ENCODE measurements at regions not wholly inside any gene's neighbourhood (a gene's known extent, or its start where the extent isn't known, plus 50 kb on each side); places are given as distances from the start of the nearest gene placed in this dataset.
"Not testable (repeated sequence)": the region's sequence is repeated elsewhere in the genome, so short reads cannot be mapped to it uniquely, and the experiment has no call there.

- H3K9me3 ChIP-seq; H3K36me3 ChIP-seq (ENCODE audit: control insufficient read depth in 2 of 2, extremely low read depth in 1 of 2, insufficient read depth in 1 of 2, low read length in 1 of 2); ATAC-seq (replicated peaks in 1 of 4); H3K4me1 Mint-ChIP-seq; H3K4me1 ChIP-seq (ENCODE audit: control insufficient read depth in 1 of 2, extremely low read depth in 1 of 2, insufficient read depth in 2 of 2, low read length in 2 of 2); H3K4me3 ChIP-seq (ENCODE audit: control insufficient read depth in 1 of 2, extremely low read depth in 1 of 2, low read length in 1 of 2); H3K4me3 Mint-ChIP-seq; DNase-seq; H3K27me3 Mint-ChIP-seq; H3K27ac ChIP-seq (ENCODE audit: low read length); H3K27ac Mint-ChIP-seq; POLR2A ChIA-PET; H3K27me3 ChIP-seq (replicated peaks in 1 of 2; ENCODE audit: control insufficient read depth in 2 of 2, extremely low read depth in 1 of 2, insufficient read depth in 2 of 2, low read length in 1 of 2); H3K36me3 Mint-ChIP-seq; CTCF ChIA-PET: not testable (repeated sequence)
- 25% methylated on average over 2 of the region's 3 CpGs for WGBS (ENCODE audit: insufficient coverage)
- H3K9me3 Mint-ChIP-seq = peaks cover 0 to 11% (median 5%) of the 10 kb centered on the region in 3 donors
These were observed 504.1 kb upstream of the SYNCRIP start for GRCh38 chr6:86146751-86147150.

- H3K4me1 ChIP-seq (ENCODE audit: control insufficient read depth in 1 of 2, extremely low read depth in 1 of 2, insufficient read depth in 2 of 2, low read length in 2 of 2) = no peaks in the 10 kb centered on the region
- H3K27ac ChIP-seq (ENCODE audit: low read length) = no peak overlapping the region
- no peaks in the 10 kb centered on the region for H3K27me3 Mint-ChIP-seq
- no peaks in the 10 kb centered on the region for H3K4me1 Mint-ChIP-seq
- H3K9me3 Mint-ChIP-seq = peaks cover 0 to 11% (median 6%) of the 10 kb centered on the region in 3 donors
- POLR2A ChIA-PET = no interaction called here
- no peaks in the 10 kb centered on the region for H3K36me3 ChIP-seq (ENCODE audit: control insufficient read depth in 2 of 2, extremely low read depth in 1 of 2, insufficient read depth in 1 of 2, low read length in 1 of 2)
- H3K27ac Mint-ChIP-seq = no peak overlapping the region
- WGBS (ENCODE audit: insufficient coverage) = 30% methylated on average over 1 of the region's 2 CpGs
- no peaks in the 10 kb centered on the region for H3K9me3 ChIP-seq
- no peak for DNase-seq
- ATAC-seq (replicated peaks in 1 of 4) = no peak
- CTCF ChIA-PET = no interaction called here
- H3K4me3 Mint-ChIP-seq = no peak overlapping the region
- H3K4me3 ChIP-seq (ENCODE audit: control insufficient read depth in 1 of 2, extremely low read depth in 1 of 2, low read length in 1 of 2) = no peak overlapping the region
- H3K27me3 ChIP-seq (replicated peaks in 1 of 2; ENCODE audit: control insufficient read depth in 2 of 2, extremely low read depth in 1 of 2, insufficient read depth in 2 of 2, low read length in 1 of 2) = no peaks in the 10 kb centered on the region
- no peaks in the 10 kb centered on the region for H3K36me3 Mint-ChIP-seq
These were observed 499.6 kb upstream of the SYNCRIP start for GRCh38 chr6:86142326-86142725.

- no peak overlapping the region for H3K27ac Mint-ChIP-seq
- Histone ChIP-seq H3K9me3 (no peaks in the 10 kb centered on the region), H3K4me1 (ENCODE audit: control insufficient read depth in 1 of 2, extremely low read depth in 1 of 2, insufficient read depth in 2 of 2, low read length in 2 of 2) (no peaks in the 10 kb centered on the region), H3K4me3 (ENCODE audit: control insufficient read depth in 1 of 2, extremely low read depth in 1 of 2, low read length in 1 of 2) (no peak overlapping the region), H3K27ac (ENCODE audit: low read length) (no peak overlapping the region), H3K27me3 (replicated peaks in 1 of 2; ENCODE audit: control insufficient read depth in 2 of 2, extremely low read depth in 1 of 2, insufficient read depth in 2 of 2, low read length in 1 of 2) (no peaks in the 10 kb centered on the region), H3K36me3 (ENCODE audit: control insufficient read depth in 2 of 2, extremely low read depth in 1 of 2, insufficient read depth in 1 of 2, low read length in 1 of 2) (no peaks in the 10 kb centered on the region)
- H3K9me3 Mint-ChIP-seq = peaks cover 9 to 21% (median 12%) of the 10 kb centered on the region in 3 donors
- H3K4me1 Mint-ChIP-seq = no peaks in the 10 kb centered on the region
- WGBS (ENCODE audit: insufficient coverage) = 51% methylated on average over 3 of the region's 7 CpGs
- ChIA-PET POLR2A (no interaction called here), CTCF (no interaction called here)
- no peaks in the 10 kb centered on the region for H3K27me3 Mint-ChIP-seq
- DNase-seq = no peak
- H3K36me3 Mint-ChIP-seq = no peaks in the 10 kb centered on the region
- no peak for ATAC-seq (replicated peaks in 1 of 4)
- H3K4me3 Mint-ChIP-seq = no peak overlapping the region
These were observed 485.6 kb upstream of the SYNCRIP start for GRCh38 chr6:86128130-86128814.

- Histone ChIP-seq H3K36me3 (ENCODE audit: control insufficient read depth in 2 of 2, extremely low read depth in 1 of 2, insufficient read depth in 1 of 2, low read length in 1 of 2) (no peaks in the 10 kb centered on the region), H3K27ac (ENCODE audit: low read length) (no peak overlapping the region), H3K4me3 (ENCODE audit: control insufficient read depth in 1 of 2, extremely low read depth in 1 of 2, low read length in 1 of 2) (no peak overlapping the region), H3K4me1 (ENCODE audit: control insufficient read depth in 1 of 2, extremely low read depth in 1 of 2, insufficient read depth in 2 of 2, low read length in 2 of 2) (no peaks in the 10 kb centered on the region), H3K9me3 (no peaks in the 10 kb centered on the region), H3K27me3 (replicated peaks in 1 of 2; ENCODE audit: control insufficient read depth in 2 of 2, extremely low read depth in 1 of 2, insufficient read depth in 2 of 2, low read length in 1 of 2) (no peaks in the 10 kb centered on the region)
- Mint-ChIP-seq H3K27me3 (no peaks in the 10 kb centered on the region), H3K27ac (no peak overlapping the region), H3K36me3 (no peaks in the 10 kb centered on the region), H3K4me1 (no peaks in the 10 kb centered on the region), H3K9me3 (peaks cover 0 to 3% (median 3%) of the 10 kb centered on the region in 3 donors), H3K4me3 (no peak overlapping the region)
- ChIA-PET POLR2A (no interaction called here), CTCF (no interaction called here)
- no peak for ATAC-seq (replicated peaks in 1 of 4)
- no peak for DNase-seq
These were observed 479.4 kb upstream of the SYNCRIP start for GRCh38 chr6:86122086-86122485.

GRCh38 chr6:86118271-86118670 lies 475.6 kb upstream of the SYNCRIP start:
- Mint-ChIP-seq H3K36me3 (no peaks in the 10 kb centered on the region), H3K4me1 (no peaks in the 10 kb centered on the region), H3K9me3 (peaks cover under 1 to 7% (median 3%) of the 10 kb centered on the region in 3 donors), H3K27ac (no peak overlapping the region), H3K27me3 (no peaks in the 10 kb centered on the region), H3K4me3 (no peak overlapping the region)
- H3K4me1 ChIP-seq (ENCODE audit: control insufficient read depth in 1 of 2, extremely low read depth in 1 of 2, insufficient read depth in 2 of 2, low read length in 2 of 2) = no peaks in the 10 kb centered on the region
- H3K27ac ChIP-seq (ENCODE audit: low read length) = no peak overlapping the region
- no peak overlapping the region for H3K4me3 ChIP-seq (ENCODE audit: control insufficient read depth in 1 of 2, extremely low read depth in 1 of 2, low read length in 1 of 2)
- H3K36me3 ChIP-seq (ENCODE audit: control insufficient read depth in 2 of 2, extremely low read depth in 1 of 2, insufficient read depth in 1 of 2, low read length in 1 of 2) = no peaks in the 10 kb centered on the region
- DNase-seq = no peak
- POLR2A ChIA-PET = no interaction called here
- H3K27me3 ChIP-seq (replicated peaks in 1 of 2; ENCODE audit: control insufficient read depth in 2 of 2, extremely low read depth in 1 of 2, insufficient read depth in 2 of 2, low read length in 1 of 2) = no peaks in the 10 kb centered on the region
- no peaks in the 10 kb centered on the region for H3K9me3 ChIP-seq
- CTCF ChIA-PET = no interaction called here
- ATAC-seq (replicated peaks in 1 of 4) = no peak

- ATAC-seq (replicated peaks in 1 of 4) = no peak
- WGBS (ENCODE audit: insufficient coverage) = no CpG with 5 or more reads among the region's 2 CpGs
- ChIA-PET POLR2A (no interaction called here), CTCF (no interaction called here)
- H3K4me3 ChIP-seq (ENCODE audit: control insufficient read depth in 1 of 2, extremely low read depth in 1 of 2, low read length in 1 of 2) = no peak overlapping the region
- no peaks in the 10 kb centered on the region for H3K4me1 ChIP-seq (ENCODE audit: control insufficient read depth in 1 of 2, extremely low read depth in 1 of 2, insufficient read depth in 2 of 2, low read length in 2 of 2)
- H3K27me3 ChIP-seq (replicated peaks in 1 of 2; ENCODE audit: control insufficient read depth in 2 of 2, extremely low read depth in 1 of 2, insufficient read depth in 2 of 2, low read length in 1 of 2) = no peaks in the 10 kb centered on the region
- no peaks in the 10 kb centered on the region for H3K36me3 Mint-ChIP-seq
- H3K4me1 Mint-ChIP-seq = no peaks in the 10 kb centered on the region
- H3K27me3 Mint-ChIP-seq = no peaks in the 10 kb centered on the region
- no peak overlapping the region for H3K27ac ChIP-seq (ENCODE audit: low read length)
- no peaks in the 10 kb centered on the region for H3K36me3 ChIP-seq (ENCODE audit: control insufficient read depth in 2 of 2, extremely low read depth in 1 of 2, insufficient read depth in 1 of 2, low read length in 1 of 2)
- DNase-seq = no peak
- H3K27ac Mint-ChIP-seq = no peak overlapping the region
- no peak overlapping the region for H3K4me3 Mint-ChIP-seq
- H3K9me3 Mint-ChIP-seq = peaks cover 4 to 30% (median 12%) of the 10 kb centered on the region in 3 donors
- no peaks in the 10 kb centered on the region for H3K9me3 ChIP-seq
These were observed 465.3 kb upstream of the SYNCRIP start for GRCh38 chr6:86107985-86108384.

GRCh38 chr6:86087954-86088353 lies 445.3 kb upstream of the SYNCRIP start:
- no peaks in the 10 kb centered on the region for H3K36me3 Mint-ChIP-seq
- H3K9me3 Mint-ChIP-seq = peaks cover 15 to 39% (median 16%) of the 10 kb centered on the region in 3 donors
- CTCF ChIA-PET = no interaction called here
- no peak overlapping the region for H3K27ac Mint-ChIP-seq
- WGBS (ENCODE audit: insufficient coverage) = 100% methylated on average over 1 of the region's 2 CpGs
- no peaks in the 10 kb centered on the region for H3K4me1 Mint-ChIP-seq
- no peak for ATAC-seq (replicated peaks in 1 of 4)
- no peak for DNase-seq
- H3K9me3 ChIP-seq = no peaks in the 10 kb centered on the region
- H3K4me3 ChIP-seq (ENCODE audit: control insufficient read depth in 1 of 2, extremely low read depth in 1 of 2, low read length in 1 of 2) = no peak overlapping the region
- H3K36me3 ChIP-seq (ENCODE audit: control insufficient read depth in 2 of 2, extremely low read depth in 1 of 2, insufficient read depth in 1 of 2, low read length in 1 of 2) = no peaks in the 10 kb centered on the region
- no peaks in the 10 kb centered on the region for H3K4me1 ChIP-seq (ENCODE audit: control insufficient read depth in 1 of 2, extremely low read depth in 1 of 2, insufficient read depth in 2 of 2, low read length in 2 of 2)
- H3K27me3 ChIP-seq (replicated peaks in 1 of 2; ENCODE audit: control insufficient read depth in 2 of 2, extremely low read depth in 1 of 2, insufficient read depth in 2 of 2, low read length in 1 of 2) = no peaks in the 10 kb centered on the region
- H3K27me3 Mint-ChIP-seq = no peaks in the 10 kb centered on the region
- no peak overlapping the region for H3K4me3 Mint-ChIP-seq
- H3K27ac ChIP-seq (ENCODE audit: low read length) = no peak overlapping the region
- POLR2A ChIA-PET = no interaction called here
